ENCODE measurements at regions not wholly inside any gene's neighbourhood (a gene's known extent, or its start where the extent isn't known, plus 50 kb on each side); places are given as distances from the start of the nearest gene placed in this dataset.

GRCh38 chr5:167451076-167451475 is 840.4 kb upstream of the WWC1 start:
- TF ChIP-seq EZH2 (IDR thresholded peaks at IDR 0.05; ENCODE audit: insufficient read depth, poor library complexity, severe bottlenecking) (no peak), EZH2phosphoT487 (IDR thresholded peaks at IDR 0.05; ENCODE audit: insufficient read depth, low read depth) (no peak)
